ENCODE measurements at regions not wholly inside any gene's neighbourhood (a gene's known extent, or its start where the extent isn't known, plus 50 kb on each side); places are given as distances from the start of the nearest gene placed in this dataset.
"Not testable (repeated sequence)": the region's sequence is repeated elsewhere in the genome, so short reads cannot be mapped to it uniquely, and the experiment has no call there.

DNA sequence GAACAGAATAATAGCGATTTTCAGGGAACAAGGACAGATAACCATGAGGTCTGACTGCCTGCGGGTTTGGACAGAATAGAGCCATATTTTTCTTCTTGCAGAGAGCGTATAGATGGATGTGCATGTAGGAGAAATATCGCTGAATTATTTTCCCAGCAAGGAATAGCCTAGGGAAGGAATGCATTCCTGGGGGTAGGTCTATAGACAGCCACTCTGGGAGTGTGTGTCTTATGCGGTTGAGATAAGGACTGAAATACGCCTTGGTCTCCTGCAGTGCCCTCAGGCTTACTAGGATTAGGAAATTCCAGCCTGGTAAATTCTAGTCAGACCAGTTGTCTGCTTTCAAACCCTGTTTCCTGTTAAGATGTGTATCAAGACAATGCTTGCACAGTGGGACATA, 139.3 kb downstream of the ZNF248 start:
- H3K9me3 ChIP-seq (replicated peaks; ENCODE audit: control insufficient read depth, insufficient read depth, low read length); DNase-seq (ENCODE audit: low read depth, low spot score); H3K4me2 ChIP-seq (ENCODE audit: control insufficient read depth, insufficient read depth); FAIRE-seq; H3K36me3 ChIP-seq (ENCODE audit: control insufficient read depth in 2 of 2, insufficient read depth in 2 of 2, low read length in 1 of 2); in situ Hi-C loops (cut with MboI); RAD21 ChIA-PET (ENCODE audit: unreplicated experiment); H2AFZ ChIP-seq (ENCODE audit: control insufficient read depth, low read depth, low read length); H4K20me1 ChIP-seq (ENCODE audit: control insufficient read depth, insufficient read depth); SMC1A ChIA-PET (ENCODE audit: uncharacterized antibody, unreplicated experiment); H3K4me1 ChIP-seq (ENCODE audit: control insufficient read depth, insufficient read depth, low read length); CTCF ChIA-PET; POLR2A ChIA-PET; H3K27me3 ChIP-seq (replicated peaks in 1 of 2; ENCODE audit: control insufficient read depth in 2 of 2, insufficient read depth in 2 of 2, low read length in 1 of 2); ATAC-seq; H3K4me3 ChIP-seq; BruUV-seq (replicated peaks); H3K9ac ChIP-seq (ENCODE audit: control insufficient read depth, insufficient read depth, low read length); intact Hi-C loops (cut with micrococcal nuclease; ENCODE audit: unreplicated experiment); H3K79me2 ChIP-seq (ENCODE audit: control insufficient read depth, insufficient read depth, low read length); H3K27ac ChIP-seq (ENCODE audit: control insufficient read depth, insufficient read depth): not testable (repeated sequence)
- WGBS (ENCODE audit: insufficient coverage, insufficient replicate concordance, low lambda C conversion rate, missing lambda C conversion rate), result 59% methylated on average over 6 of the region's 6 CpGs

DNA sequence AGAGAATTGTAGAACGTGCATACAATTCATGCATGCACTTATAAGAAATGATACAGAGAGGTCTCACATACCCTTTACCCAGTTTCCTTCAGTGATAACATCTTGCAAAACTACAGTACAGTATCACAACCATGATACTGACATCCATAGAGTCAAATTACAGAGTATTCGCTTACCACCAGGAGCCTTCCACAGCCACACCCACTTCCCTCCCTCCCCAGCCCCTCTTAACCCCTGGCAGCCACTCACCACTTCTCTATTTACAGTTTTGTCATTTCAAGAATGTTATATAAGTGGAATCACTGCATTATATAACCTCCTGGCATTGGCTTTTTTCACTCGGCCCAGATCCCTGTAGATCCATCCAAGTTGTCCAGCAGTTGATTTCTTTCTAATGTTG, 143.8 kb downstream of the ZNF248 start:
- no peak for DNase-seq (ENCODE audit: low read depth, low spot score)
- ChIA-PET POLR2A (no interaction called here), CTCF (no interaction called here), RAD21 (ENCODE audit: unreplicated experiment) (no interaction called here), SMC1A (ENCODE audit: uncharacterized antibody, unreplicated experiment) (no interaction called here)
- intact Hi-C loops (cut with micrococcal nuclease; ENCODE audit: unreplicated experiment), result no loop called here
- no peaks in the 10 kb centered on the region for H3K36me3 ChIP-seq (ENCODE audit: control insufficient read depth in 2 of 2, insufficient read depth in 2 of 2, low read length in 1 of 2)
- no peaks in the 10 kb centered on the region for H3K79me2 ChIP-seq (ENCODE audit: control insufficient read depth, insufficient read depth, low read length)
- FAIRE-seq, result no peak
- H3K4me2 ChIP-seq (ENCODE audit: control insufficient read depth, insufficient read depth), result no peak overlapping the region
- no peaks in the 10 kb centered on the region for H3K27me3 ChIP-seq (replicated peaks in 1 of 2; ENCODE audit: control insufficient read depth in 2 of 2, insufficient read depth in 2 of 2, low read length in 1 of 2)
- BruUV-seq (replicated peaks), result no TSS peak
- H3K4me3 ChIP-seq, result no peak overlapping the region
- in situ Hi-C loops (cut with MboI), result no loop called here
- no peaks in the 10 kb centered on the region; the same call in 2 of the 3 replicates for H3K9me3 ChIP-seq (replicated peaks; ENCODE audit: control insufficient read depth, insufficient read depth, low read length)
- H4K20me1 ChIP-seq (ENCODE audit: control insufficient read depth, insufficient read depth), result no peaks in the 10 kb centered on the region
- 2% methylated on average over 3 of the region's 3 CpGs for WGBS (ENCODE audit: insufficient coverage, insufficient replicate concordance, low lambda C conversion rate, missing lambda C conversion rate)
- TF ChIP-seq SPI1 (IDR thresholded peaks at IDR 0.05; ENCODE audit: borderline replicate concordance, insufficient read depth, low read depth, low read length), result no peak
- TF ChIP-seq KAT2A (conservative IDR thresholded peaks at IDR 0.05; ENCODE audit: control insufficient read depth, low read depth, low read length), result no peak
- TF ChIP-seq SMAD1 (IDR thresholded peaks at IDR 0.05; ENCODE audit: low read depth, partially characterized antibody), result no peak
- TF ChIP-seq ESRRA (IDR thresholded peaks at IDR 0.05; ENCODE audit: low read length), result no peak
- no peak for TF ChIP-seq HDAC2 (IDR thresholded peaks at IDR 0.05)
- TF ChIP-seq PAX5 (IDR thresholded peaks at IDR 0.05; ENCODE audit: borderline replicate concordance, low read depth, low read length), result no peak
- no peak for TF ChIP-seq ZNF622 (IDR thresholded peaks at IDR 0.05)
- TF ChIP-seq, protein P1, sequence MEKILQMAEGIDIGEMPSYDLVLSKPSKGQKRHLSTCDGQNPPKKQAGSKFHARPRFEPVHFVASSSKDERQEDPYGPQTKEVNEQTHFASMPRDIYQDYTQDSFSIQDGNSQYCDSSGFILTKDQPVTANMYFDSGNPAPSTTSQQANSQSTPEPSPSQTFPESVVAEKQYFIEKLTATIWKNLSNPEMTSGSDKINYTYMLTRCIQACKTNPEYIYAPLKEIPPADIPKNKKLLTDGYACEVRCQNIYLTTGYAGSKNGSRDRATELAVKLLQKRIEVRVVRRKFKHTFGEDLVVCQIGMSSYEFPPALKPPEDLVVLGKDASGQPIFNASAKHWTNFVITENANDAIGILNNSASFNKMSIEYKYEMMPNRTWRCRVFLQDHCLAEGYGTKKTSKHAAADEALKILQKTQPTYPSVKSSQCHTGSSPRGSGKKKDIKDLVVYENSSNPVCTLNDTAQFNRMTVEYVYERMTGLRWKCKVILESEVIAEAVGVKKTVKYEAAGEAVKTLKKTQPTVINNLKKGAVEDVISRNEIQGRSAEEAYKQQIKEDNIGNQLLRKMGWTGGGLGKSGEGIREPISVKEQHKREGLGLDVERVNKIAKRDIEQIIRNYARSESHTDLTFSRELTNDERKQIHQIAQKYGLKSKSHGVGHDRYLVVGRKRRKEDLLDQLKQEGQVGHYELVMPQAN (conservative IDR thresholded peaks at IDR 0.05), result no peak
- TF ChIP-seq BRCA1 (IDR thresholded peaks at IDR 0.05; ENCODE audit: low read depth, low read length), result no peak
- TF ChIP-seq, protein P2, sequence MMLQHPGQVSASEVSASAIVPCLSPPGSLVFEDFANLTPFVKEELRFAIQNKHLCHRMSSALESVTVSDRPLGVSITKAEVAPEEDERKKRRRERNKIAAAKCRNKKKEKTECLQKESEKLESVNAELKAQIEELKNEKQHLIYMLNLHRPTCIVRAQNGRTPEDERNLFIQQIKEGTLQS (IDR thresholded peaks at IDR 0.05; ENCODE audit: borderline replicate concordance, extremely low read depth, low read depth, low read length), result no peak
- TF ChIP-seq, protein P3, sequence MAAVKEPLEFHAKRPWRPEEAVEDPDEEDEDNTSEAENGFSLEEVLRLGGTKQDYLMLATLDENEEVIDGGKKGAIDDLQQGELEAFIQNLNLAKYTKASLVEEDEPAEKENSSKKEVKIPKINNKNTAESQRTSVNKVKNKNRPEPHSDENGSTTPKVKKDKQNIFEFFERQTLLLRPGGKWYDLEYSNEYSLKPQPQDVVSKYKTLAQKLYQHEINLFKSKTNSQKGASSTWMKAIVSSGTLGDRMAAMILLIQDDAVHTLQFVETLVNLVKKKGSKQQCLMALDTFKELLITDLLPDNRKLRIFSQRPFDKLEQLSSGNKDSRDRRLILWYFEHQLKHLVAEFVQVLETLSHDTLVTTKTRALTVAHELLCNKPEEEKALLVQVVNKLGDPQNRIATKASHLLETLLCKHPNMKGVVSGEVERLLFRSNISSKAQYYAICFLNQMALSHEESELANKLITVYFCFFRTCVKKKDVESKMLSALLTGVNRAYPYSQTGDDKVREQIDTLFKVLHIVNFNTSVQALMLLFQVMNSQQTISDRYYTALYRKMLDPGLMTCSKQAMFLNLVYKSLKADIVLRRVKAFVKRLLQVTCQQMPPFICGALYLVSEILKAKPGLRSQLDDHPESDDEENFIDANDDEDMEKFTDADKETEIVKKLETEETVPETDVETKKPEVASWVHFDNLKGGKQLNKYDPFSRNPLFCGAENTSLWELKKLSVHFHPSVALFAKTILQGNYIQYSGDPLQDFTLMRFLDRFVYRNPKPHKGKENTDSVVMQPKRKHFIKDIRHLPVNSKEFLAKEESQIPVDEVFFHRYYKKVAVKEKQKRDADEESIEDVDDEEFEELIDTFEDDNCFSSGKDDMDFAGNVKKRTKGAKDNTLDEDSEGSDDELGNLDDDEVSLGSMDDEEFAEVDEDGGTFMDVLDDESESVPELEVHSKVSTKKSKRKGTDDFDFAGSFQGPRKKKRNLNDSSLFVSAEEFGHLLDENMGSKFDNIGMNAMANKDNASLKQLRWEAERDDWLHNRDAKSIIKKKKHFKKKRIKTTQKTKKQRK (IDR thresholded peaks at IDR 0.05; ENCODE audit: low read depth, low read length), result no peak
- H3K4me1 ChIP-seq (ENCODE audit: control insufficient read depth, insufficient read depth, low read length), result no peaks in the 10 kb centered on the region
- no peak overlapping the region for H3K27ac ChIP-seq (ENCODE audit: control insufficient read depth, insufficient read depth)
- no peak for ATAC-seq
- H2AFZ ChIP-seq (ENCODE audit: control insufficient read depth, low read depth, low read length), result no peak overlapping the region
- no peak overlapping the region for H3K9ac ChIP-seq (ENCODE audit: control insufficient read depth, insufficient read depth, low read length)

All from GM12878 (cell line).